GM12878 (cell line): ENCODE measurements at regions not wholly inside any gene's neighbourhood (a gene's known extent, or its start where the extent isn't known, plus 50 kb on each side); places are given as distances from the start of the nearest gene placed in this dataset.

ENCODE experiments used
- ATAC-seq: fragments of 200-7000 bp; cut with Tn5 transposase; 3 replicates; pipeline ENCODE4 v1.9.1; 2020; ENCODE audit warnings: mild to moderate bottlenecking, moderate library complexity
- BruUV-seq: library from RNA; stranded (reverse); fragments of 400-500 nt; replicated peaks from 2 replicates; lab custom pipeline; 2021; lab: Mats Ljungman, UMichigan
- CTCF ChIA-PET: fragments of 300-600 bp; sonication (Branson Sonifier 250); formaldehyde crosslinking; extraction: SDS; loops from one replicate; lab custom pipeline; 2021; ENCODE audit warnings: inconsistent platforms; lab: Yijun Ruan, JAX
- POLR2A ChIA-PET: fragments of 350-600 bp; formaldehyde crosslinking; extraction: SDS; loops from one replicate; lab custom pipeline; 2021; ENCODE audit warnings: inconsistent platforms; lab: Charles Lee
- RAD21 ChIA-PET: fragments of 300-600 bp; sonication (Branson Sonifier 250); formaldehyde crosslinking; loops from one replicate; lab custom pipeline; 2023; ENCODE audit warnings: antibody characterized with exemption; ENCODE audit not compliant: unreplicated experiment; lab: Charles Lee
- SMC1A ChIA-PET: fragments of 300-600 bp; sonication (Branson Sonifier 250); formaldehyde crosslinking; loops from one replicate; lab custom pipeline; 2023; ENCODE audit not compliant: unreplicated experiment, uncharacterized antibody; lab: Charles Lee
- DNase-seq: peaks from one replicate; pipeline ENCODE4 v3.0.0-alpha.2; 2011; ENCODE audit warnings: low read depth, low spot score
- FAIRE-seq: peaks from 3 replicates; lab custom pipeline; 2011; peaks lifted over from hg19 to GRCh38; lab: Jason Lieb, UNC
- H2AFZ ChIP-seq: 2 replicates; pipeline ENCODE4 v1.6.0; 2011; ENCODE audit warnings: low read depth, low read length, control low read depth; ENCODE audit not compliant: control insufficient read depth
- H3K27ac ChIP-seq: 2 replicates; pipeline ENCODE4 v1.5.1; 2011; ENCODE audit warnings: control low read depth; ENCODE audit not compliant: control insufficient read depth, insufficient read depth
- H3K27me3 ChIP-seq, 2 experiments: replicated peaks in 1 of 2; 2 replicates each; pipeline versions ENCODE4 v1.6.0 to v1.6.1; 2011; ENCODE audit warnings: low read length in 1 of 2; ENCODE audit not compliant: control insufficient read depth in 2 of 2, insufficient read depth in 2 of 2
- H3K36me3 ChIP-seq, 2 experiments: 2 replicates each; pipeline ENCODE4 v1.5.1; 2011; ENCODE audit warnings: low read length in 1 of 2; ENCODE audit not compliant: control insufficient read depth in 2 of 2, insufficient read depth in 2 of 2
- H3K4me1 ChIP-seq: 2 replicates; pipeline ENCODE4 v1.6.1; 2011; ENCODE audit warnings: mild to moderate bottlenecking, low read length, moderate library complexity, mixed read lengths; ENCODE audit not compliant: control insufficient read depth, insufficient read depth
- H3K4me2 ChIP-seq: 2 replicates; pipeline ENCODE4 v1.6.0; 2011; ENCODE audit warnings: control low read depth; ENCODE audit not compliant: control insufficient read depth, insufficient read depth
- H3K4me3 ChIP-seq: fragments of 200-600 bp; sonication (generic); 2 replicates; pipeline ENCODE4 v1.5.1; 2016
- H3K79me2 ChIP-seq: 2 replicates; pipeline ENCODE4 v1.6.0; 2011; ENCODE audit warnings: low read length; ENCODE audit not compliant: control insufficient read depth, insufficient read depth
- H3K9ac ChIP-seq: 2 replicates; pipeline ENCODE4 v1.8.0; 2011; ENCODE audit warnings: low read length, control low read depth, mixed read lengths; ENCODE audit not compliant: control insufficient read depth, insufficient read depth
- H3K9me3 ChIP-seq: replicated peaks from 3 replicates; pipeline ENCODE4 v1.5.1; 2011; ENCODE audit warnings: mild to moderate bottlenecking, low read length; ENCODE audit not compliant: control insufficient read depth, insufficient read depth
- H4K20me1 ChIP-seq: 2 replicates; pipeline ENCODE4 v1.6.0; 2011; ENCODE audit not compliant: control insufficient read depth, insufficient read depth
- PKNOX1 ChIP-seq: fragments of 450-650 bp; IDR thresholded peaks from 2 replicates; pipeline ENCODE4 v1.6.1; 2016; ENCODE audit warnings: mild to moderate bottlenecking
- PRDM15 ChIP-seq: fragments of 450-650 bp; formaldehyde crosslinking; IDR thresholded peaks from 2 replicates; pipeline ENCODE4 v1.4.0; 2020; ENCODE audit warnings: mild to moderate bottlenecking, moderate library complexity
- RELB ChIP-seq: fragments of 450-650 bp; IDR thresholded peaks from 2 replicates; pipeline ENCODE4 v1.6.1; 2017; ENCODE audit warnings: low read depth, mild to moderate bottlenecking, moderate library complexity
- USF2 ChIP-seq: IDR thresholded peaks from 2 replicates; pipeline ENCODE4 v1.6.1; 2011; ENCODE audit warnings: low read depth, low read length, improper control_type of control experiment, borderline replicate concordance
- WGBS: methylation state at CpG from one replicate; pipeline ENCODE4 v1.1.6; 2016; ENCODE audit warnings: low lambda C conversion rate; ENCODE audit not compliant: insufficient replicate concordance, insufficient coverage; ENCODE audit errors: missing lambda C conversion rate; 5-methylcytosine and 5-hydroxymethylcytosine counted together
- in situ Hi-C: fragments of 300-500 bp; cut with MboI; formaldehyde crosslinking; loops from 9 replicates; pipeline ENCODE4 v1.14.3; 2018; ENCODE audit warnings: mixed read lengths
- intact Hi-C: fragments of 100-400 bp; cut with micrococcal nuclease; formaldehyde crosslinking; loops from one replicate; pipeline ENCODE4 v1.14.2; 2022; ENCODE audit not compliant: unreplicated experiment

- DNase-seq = no peak
- in situ Hi-C loops = no loop called here
- ChIA-PET RAD21 (no interaction called here), CTCF (no interaction called here), SMC1A (no interaction called here), POLR2A (no interaction called here)
- intact Hi-C loops = no loop called here
- no peaks in the 10 kb centered on the region; a peak in 1 of 4 replicates for H3K27me3 ChIP-seq
- 17% methylated on average over 5 of the region's 5 CpGs for WGBS
- BruUV-seq = no TSS peak
- no peak overlapping the region for H3K4me2 ChIP-seq
- no peak for FAIRE-seq
- no peak overlapping the region for H2AFZ ChIP-seq
- H3K9me3 ChIP-seq = no peaks in the 10 kb centered on the region
- no peak for ATAC-seq
- TF ChIP-seq RELB = no peak
- no peaks in the 10 kb centered on the region for H3K4me1 ChIP-seq
- H3K4me3 ChIP-seq = no peak overlapping the region
- no peaks in the 10 kb centered on the region for H3K79me2 ChIP-seq
- H4K20me1 ChIP-seq = no peaks in the 10 kb centered on the region
- H3K36me3 ChIP-seq = no peaks in the 10 kb centered on the region
- H3K9ac ChIP-seq = no peak overlapping the region
- H3K27ac ChIP-seq = no peak overlapping the region
These were observed 60.8 kb upstream of the WLS start for GRCh38 chr1:68293122-68293521.

- Histone ChIP-seq H2AFZ (no peak overlapping the region), H3K4me2 (no peak overlapping the region), H3K4me3 (no peak overlapping the region), H3K9ac (no peak overlapping the region), H3K36me3 (no peaks in the 10 kb centered on the region), H3K27ac (no peak overlapping the region), H3K27me3 (no peaks in the 10 kb centered on the region; a peak in 1 of 4 replicates), H3K9me3 (no peaks in the 10 kb centered on the region), H3K79me2 (no peaks in the 10 kb centered on the region), H4K20me1 (no peaks in the 10 kb centered on the region), H3K4me1 (no peaks in the 10 kb centered on the region)
- ATAC-seq (no peak), DNase-seq (no peak), FAIRE-seq (no peak)
- TF ChIP-seq PRDM15 (CRISPR knock-in tag) (no peak), RELB (no peak), USF2 (no peak), PKNOX1 (no peak)
- no TSS peak for BruUV-seq
- ChIA-PET RAD21 (interaction anchor here (1.2 kb wide), 1 partner anchor 172 kb away, joined by 4 read pairs; no protein-coding TSS in a partner anchor), SMC1A (no interaction called here), CTCF (interaction anchor here (0.6 kb wide), 1 partner anchor 1646 kb away, joined by 3 read pairs; no protein-coding TSS in a partner anchor), POLR2A (no interaction called here)
- 0% methylated on average over 2 of the region's 2 CpGs for WGBS
- in situ Hi-C loops = no loop called here
- intact Hi-C loops = no loop called here
These were observed 59.5 kb upstream of the WLS start for GRCh38 chr1:68291688-68292384.
